ENCODE measurements at regions not wholly inside any gene's neighbourhood (a gene's known extent, or its start where the extent isn't known, plus 50 kb on each side); places are given as distances from the start of the nearest gene placed in this dataset.

GRCh38 chr6:164424489-164424888 lies 884.9 kb downstream of the C6orf118 start:
- DNase-seq (ENCODE audit: low spot score in 2 of 2) = no peak
- 89% methylated on average over 2 of the region's 2 CpGs for WGBS
- peaks cover 9% of the 10 kb centered on the region for H3K9me3 ChIP-seq
- H3K4me3 ChIP-seq = no peak overlapping the region
- no peaks in the 10 kb centered on the region for H3K36me3 ChIP-seq
- H3K4me1 ChIP-seq = no peaks in the 10 kb centered on the region
- no peaks in the 10 kb centered on the region for H3K27me3 ChIP-seq
- H3K27ac ChIP-seq = no peak overlapping the region
- TF ChIP-seq POLR2A (IDR thresholded peaks at IDR 0.05) (no peak), POLR2AphosphoS5 (IDR thresholded peaks at IDR 0.05) (no peak), EP300 (IDR thresholded peaks at IDR 0.05) (no peak)
- TF ChIP-seq, protein P1, sequence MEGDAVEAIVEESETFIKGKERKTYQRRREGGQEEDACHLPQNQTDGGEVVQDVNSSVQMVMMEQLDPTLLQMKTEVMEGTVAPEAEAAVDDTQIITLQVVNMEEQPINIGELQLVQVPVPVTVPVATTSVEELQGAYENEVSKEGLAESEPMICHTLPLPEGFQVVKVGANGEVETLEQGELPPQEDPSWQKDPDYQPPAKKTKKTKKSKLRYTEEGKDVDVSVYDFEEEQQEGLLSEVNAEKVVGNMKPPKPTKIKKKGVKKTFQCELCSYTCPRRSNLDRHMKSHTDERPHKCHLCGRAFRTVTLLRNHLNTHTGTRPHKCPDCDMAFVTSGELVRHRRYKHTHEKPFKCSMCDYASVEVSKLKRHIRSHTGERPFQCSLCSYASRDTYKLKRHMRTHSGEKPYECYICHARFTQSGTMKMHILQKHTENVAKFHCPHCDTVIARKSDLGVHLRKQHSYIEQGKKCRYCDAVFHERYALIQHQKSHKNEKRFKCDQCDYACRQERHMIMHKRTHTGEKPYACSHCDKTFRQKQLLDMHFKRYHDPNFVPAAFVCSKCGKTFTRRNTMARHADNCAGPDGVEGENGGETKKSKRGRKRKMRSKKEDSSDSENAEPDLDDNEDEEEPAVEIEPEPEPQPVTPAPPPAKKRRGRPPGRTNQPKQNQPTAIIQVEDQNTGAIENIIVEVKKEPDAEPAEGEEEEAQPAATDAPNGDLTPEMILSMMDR (IDR thresholded peaks at IDR 0.05) = no peak

- 76% methylated on average over 4 of the region's 4 CpGs for WGBS
- TF ChIP-seq, protein P1 (IDR thresholded peaks at IDR 0.05) = no peak
- no peak for TF ChIP-seq POLR2A (IDR thresholded peaks at IDR 0.05)
- no peak for TF ChIP-seq POLR2AphosphoS5 (IDR thresholded peaks at IDR 0.05)
- no peak for TF ChIP-seq EP300 (IDR thresholded peaks at IDR 0.05)
- Histone ChIP-seq H3K27me3 (no peaks in the 10 kb centered on the region), H3K9me3 (peaks cover 9% of the 10 kb centered on the region), H3K4me3 (no peak overlapping the region), H3K27ac (no peak overlapping the region), H3K36me3 (no peaks in the 10 kb centered on the region), H3K4me1 (no peaks in the 10 kb centered on the region)
- no peak for DNase-seq (ENCODE audit: low spot score in 2 of 2)
These were observed 890.3 kb downstream of the C6orf118 start for GRCh38 chr6:164419099-164419498.

GRCh38 chr6:164418262-164418588 lies 891.2 kb downstream of the C6orf118 start:
- Histone ChIP-seq H3K9me3 (peaks cover 9% of the 10 kb centered on the region), H3K4me3 (no peak overlapping the region), H3K27ac (no peak overlapping the region), H3K36me3 (no peaks in the 10 kb centered on the region), H3K27me3 (no peaks in the 10 kb centered on the region), H3K4me1 (no peaks in the 10 kb centered on the region)
- TF ChIP-seq EP300 (IDR thresholded peaks at IDR 0.05) = no peak
- TF ChIP-seq POLR2A (IDR thresholded peaks at IDR 0.05) = no peak
- TF ChIP-seq POLR2AphosphoS5 (IDR thresholded peaks at IDR 0.05) = no peak
- TF ChIP-seq, protein P1 (IDR thresholded peaks at IDR 0.05) = no peak
- 64% methylated on average over 2 of the region's 2 CpGs for WGBS
- no peak for DNase-seq (ENCODE audit: low spot score in 2 of 2)

- DNase-seq (ENCODE audit: low spot score in 2 of 2) = no peak
- Histone ChIP-seq H3K27me3 (no peaks in the 10 kb centered on the region), H3K4me3 (no peak overlapping the region), H3K9me3 (peaks cover 7% of the 10 kb centered on the region), H3K27ac (no peak overlapping the region), H3K4me1 (no peaks in the 10 kb centered on the region), H3K36me3 (no peaks in the 10 kb centered on the region)
- TF ChIP-seq POLR2AphosphoS5 (IDR thresholded peaks at IDR 0.05) (no peak), POLR2A (IDR thresholded peaks at IDR 0.05) (no peak), EP300 (IDR thresholded peaks at IDR 0.05) (no peak)
- TF ChIP-seq, protein P1 (IDR thresholded peaks at IDR 0.05) = no peak
- WGBS = 94% methylated on average over 4 of the region's 4 CpGs
These were observed 891.7 kb downstream of the C6orf118 start for GRCh38 chr6:164417537-164418261.

DNA sequence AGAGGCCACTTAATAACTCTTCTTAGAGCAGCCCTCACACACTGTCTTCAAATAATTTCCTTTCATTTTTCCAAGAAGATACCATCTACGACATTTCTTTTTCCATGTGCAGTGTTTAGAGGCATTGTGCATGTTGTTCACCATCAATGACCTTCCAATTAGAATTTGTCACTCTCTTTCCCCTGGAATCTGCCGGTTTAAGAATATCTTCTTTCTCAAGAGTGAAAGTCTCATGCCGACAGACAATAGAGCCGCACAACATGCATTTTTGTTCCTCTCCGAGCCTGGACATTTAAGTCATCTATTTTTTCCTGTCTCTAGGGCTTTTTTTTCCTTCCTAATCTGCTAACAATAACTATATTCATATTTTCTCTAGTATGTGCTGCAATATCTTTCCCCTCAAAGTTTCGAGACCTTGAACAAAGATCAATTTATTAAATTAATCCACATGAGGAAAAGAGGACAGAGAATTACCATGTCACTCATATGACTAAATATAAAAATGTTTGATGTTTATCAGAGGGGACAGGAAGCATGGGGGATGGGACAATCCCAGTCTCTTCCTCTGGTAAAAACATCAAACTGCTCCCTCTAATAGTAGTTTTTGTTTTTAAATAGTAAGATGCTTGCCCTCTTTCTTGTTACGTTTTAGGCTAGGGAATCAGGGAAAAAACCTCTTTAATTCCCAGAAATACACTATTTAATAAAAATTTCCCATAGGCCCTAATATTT lies 893.4 kb downstream of the C6orf118 start:
- no peak for DNase-seq (ENCODE audit: low spot score in 2 of 2)

More for the DNA sequence above, 893.4 kb downstream of the C6orf118 start:
- Histone ChIP-seq H3K9me3 (no peaks in the 10 kb centered on the region), H3K27ac (peak overlapping the region; percentile 9), H3K36me3 (no peaks in the 10 kb centered on the region), H3K27me3 (no peaks in the 10 kb centered on the region), H3K4me1 (no peaks in the 10 kb centered on the region), H3K4me3 (peak overlapping the region; percentile 8)
- TF ChIP-seq, protein P1 (IDR thresholded peaks at IDR 0.05) = no peak
- TF ChIP-seq POLR2A (IDR thresholded peaks at IDR 0.05) = no peak
- TF ChIP-seq POLR2AphosphoS5 (IDR thresholded peaks at IDR 0.05) = no peak
- TF ChIP-seq EP300 (IDR thresholded peaks at IDR 0.05) = no peak
- WGBS = 43% methylated on average over 7 of the region's 7 CpGs
